Stimulated activated naive CD8-positive, alpha-beta T cell treated with anti-CD3 and anti-CD28 coated beads, Interleukin-15, Interleukin-2, amounts not matched to agents 100 U/mL and 50 U/mL, for 24 hours (primary cell): ENCODE measurements at regions not wholly inside any gene's neighbourhood (a gene's known extent, or its start where the extent isn't known, plus 50 kb on each side); places are given as distances from the start of the nearest gene placed in this dataset.

Source experiments
- ATAC-seq: fragments of 150-1000 bp; cut with Tn5 transposase; one replicate; pipeline ENCODE4 v1.10.0; 2021
- DNase-seq: peaks from one replicate; pipeline ENCODE4 v3.0.0; 2021

- no peak for ATAC-seq
- DNase-seq: no peak
Measured at GRCh38 chr1:55500601-55501000, 285.4 kb upstream of the USP24 start.

DNA sequence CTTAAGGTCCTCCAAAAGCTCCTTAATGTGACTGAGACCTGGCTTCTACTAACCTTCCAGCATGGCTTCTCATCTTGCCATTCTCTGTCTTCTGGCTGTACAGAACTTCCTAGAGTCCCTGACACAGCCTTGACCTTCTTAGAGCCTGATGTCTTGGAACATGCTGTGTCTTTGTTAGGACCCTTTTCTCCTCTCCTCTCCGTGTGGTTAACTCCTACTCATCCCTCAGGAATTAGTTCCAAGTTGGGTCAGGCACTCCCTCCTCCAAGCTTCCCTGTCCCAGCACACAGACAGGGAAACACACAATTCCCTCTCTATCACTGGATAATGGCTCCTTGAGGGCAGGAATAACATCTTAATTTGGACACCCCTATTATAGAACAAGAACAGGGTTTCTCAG lies 275.4 kb upstream of the USP24 start:
- no peak for DNase-seq
- no peak for ATAC-seq

DNA sequence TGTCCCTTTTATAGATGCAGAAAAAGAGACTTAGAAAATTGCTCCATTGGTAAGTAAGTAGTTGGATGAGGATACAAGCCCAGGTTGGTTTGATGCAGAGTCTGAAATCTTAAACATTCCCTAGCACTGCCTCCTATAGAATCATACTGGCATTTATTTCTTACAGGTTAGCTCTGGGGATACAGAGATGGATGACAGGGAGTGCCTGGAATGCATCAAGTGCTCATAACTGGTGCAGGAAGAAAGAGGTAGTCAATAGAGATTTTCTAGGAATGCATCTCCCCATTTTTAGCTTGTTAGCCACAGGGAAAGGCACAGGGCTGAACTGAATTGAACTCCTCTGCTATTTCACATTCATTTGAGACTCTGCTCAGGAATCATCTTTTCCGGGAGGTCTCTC lies 269.0 kb upstream of the USP24 start:
- no peak for DNase-seq
- ATAC-seq: no peak

- ATAC-seq (no peak), DNase-seq (no peak)
Measured at GRCh38 chr1:55483523-55483922, 268.4 kb upstream of the USP24 start.

- ATAC-seq (no peak), DNase-seq (no peak)
Measured at GRCh38 chr1:55481634-55482033, 266.5 kb upstream of the USP24 start.

- no peak for ATAC-seq
- DNase-seq: no peak
Measured at GRCh38 chr1:55480029-55480795, 265.0 kb upstream of the USP24 start.

DNA sequence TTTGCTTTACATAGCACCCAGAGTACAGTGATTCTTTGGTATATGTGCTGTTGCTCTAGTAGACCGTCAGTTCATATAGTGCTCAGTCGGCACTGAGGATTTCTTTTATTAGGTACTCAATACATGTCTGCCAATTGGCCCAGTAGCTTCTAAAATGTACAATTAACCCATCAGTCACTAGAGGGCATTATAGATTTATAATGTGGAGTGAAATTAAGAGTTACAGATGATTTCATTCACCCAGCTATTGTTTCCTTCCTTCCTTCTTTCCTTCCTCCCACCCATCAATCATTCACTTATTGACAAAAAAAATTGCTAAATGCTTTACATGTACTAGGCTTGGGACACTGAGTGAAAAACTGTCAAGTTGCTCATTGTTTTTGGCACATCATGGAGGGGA lies 263.6 kb upstream of the USP24 start:
- no peak for ATAC-seq
- DNase-seq: no peak

DNA sequence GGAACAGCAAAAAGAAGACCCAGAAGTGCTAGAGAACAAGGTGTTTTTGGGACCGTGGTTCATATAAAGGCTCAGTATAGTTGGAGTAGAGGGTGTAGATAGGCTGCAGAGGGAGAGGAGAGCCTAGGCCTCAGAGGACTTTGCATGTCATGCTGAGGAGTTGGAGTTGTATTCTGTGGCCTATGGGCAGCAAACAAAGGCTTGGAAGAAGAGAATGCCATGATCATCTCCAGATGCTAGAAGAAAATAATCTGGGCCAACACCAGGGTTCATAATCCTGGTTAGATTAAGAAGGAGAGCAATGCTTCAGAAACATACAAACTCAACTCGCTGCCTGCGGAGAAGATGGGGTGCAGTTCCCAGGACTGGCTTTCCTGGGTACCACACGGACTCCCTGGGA lies 262.8 kb upstream of the USP24 start:
- DNase-seq (no peak), ATAC-seq (no peak)

GRCh38 chr1:55476445-55477015 lies 261.4 kb upstream of the USP24 start:
- ATAC-seq (no peak), DNase-seq (no peak)

GRCh38 chr1:55474168-55474786 lies 259.1 kb upstream of the USP24 start:
- no peak for ATAC-seq

DNA sequence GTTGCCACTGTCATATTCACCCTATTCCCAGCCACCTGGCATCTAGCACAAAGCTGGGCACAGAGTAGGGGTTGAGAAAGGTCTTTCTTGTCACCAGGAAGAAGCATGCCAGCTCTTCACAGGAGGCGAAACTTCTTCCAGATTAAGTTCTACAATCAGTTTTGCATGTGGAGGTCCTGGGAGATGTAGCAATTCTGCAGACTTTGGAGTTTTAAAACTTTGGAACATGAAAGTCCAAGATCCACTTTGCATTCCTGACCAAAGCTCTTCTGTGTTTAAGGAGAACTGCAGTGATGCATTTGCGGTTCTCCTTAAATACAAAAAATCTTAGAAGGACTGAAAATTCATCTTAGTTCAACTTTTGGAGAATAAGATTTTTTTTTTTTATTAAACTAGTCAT lies 258.5 kb upstream of the USP24 start:
- ATAC-seq (no peak), DNase-seq (no peak)

More at GRCh38 chr1:55474168-55474786, 259.1 kb upstream of the USP24 start:
- DNase-seq: no peak

- DNase-seq: no peak
- no peak for ATAC-seq
Measured at GRCh38 chr1:55472784-55473183, 257.6 kb upstream of the USP24 start.

DNA sequence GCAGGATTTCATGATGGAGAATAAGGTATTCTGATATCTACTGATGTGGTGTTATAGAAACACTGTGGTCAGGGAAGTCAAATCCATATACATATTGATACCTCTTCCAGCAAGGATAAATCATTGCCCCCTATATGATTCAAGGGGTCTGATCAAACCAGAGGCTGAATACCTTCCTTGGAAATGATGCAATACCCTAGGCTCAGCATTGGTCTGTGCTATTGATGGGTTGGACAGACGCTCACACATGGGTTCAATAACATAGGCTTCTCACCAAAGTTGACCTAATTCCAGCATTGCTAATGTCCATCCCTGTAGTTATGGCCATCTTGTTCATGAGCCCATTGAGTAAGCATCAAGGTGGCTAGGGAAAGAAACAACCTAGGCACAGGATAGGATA lies 257.0 kb upstream of the USP24 start:
- ATAC-seq (no peak), DNase-seq (no peak)

DNA sequence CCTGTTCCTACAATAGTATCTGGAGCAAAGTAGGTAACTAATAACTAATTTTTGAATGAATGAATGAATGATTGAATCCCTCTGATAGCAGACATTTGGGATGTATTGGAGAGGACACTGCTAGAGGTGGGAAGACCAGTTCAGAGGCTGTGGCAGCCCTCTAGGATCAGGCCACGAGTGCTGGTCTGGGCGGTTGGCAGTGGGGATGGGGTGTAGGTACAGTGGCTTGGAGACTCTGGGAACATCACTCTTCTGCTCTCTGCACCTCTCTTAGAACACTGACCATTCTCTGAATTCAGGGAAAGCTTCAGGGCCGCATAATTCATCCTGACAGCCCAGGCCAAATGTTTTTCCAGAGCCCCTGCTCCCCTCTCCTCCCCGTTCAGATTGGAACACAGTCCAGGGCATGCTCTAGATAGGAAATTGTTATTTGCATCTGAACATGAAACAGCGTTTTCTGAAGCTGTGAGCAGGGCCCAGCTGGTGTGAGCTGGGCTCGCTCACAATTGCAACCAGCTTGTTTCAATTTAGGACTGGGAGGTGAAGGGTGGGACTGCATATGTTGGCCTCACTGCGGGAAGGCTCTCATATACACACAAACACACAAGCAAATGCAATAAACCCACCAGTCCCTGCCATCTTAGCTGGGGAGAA lies 253.1 kb upstream of the USP24 start:
- DNase-seq (no peak), ATAC-seq (no peak)

GRCh38 chr1:55466921-55467320 lies 251.8 kb upstream of the USP24 start:
- no peak for ATAC-seq
- DNase-seq: no peak

DNA sequence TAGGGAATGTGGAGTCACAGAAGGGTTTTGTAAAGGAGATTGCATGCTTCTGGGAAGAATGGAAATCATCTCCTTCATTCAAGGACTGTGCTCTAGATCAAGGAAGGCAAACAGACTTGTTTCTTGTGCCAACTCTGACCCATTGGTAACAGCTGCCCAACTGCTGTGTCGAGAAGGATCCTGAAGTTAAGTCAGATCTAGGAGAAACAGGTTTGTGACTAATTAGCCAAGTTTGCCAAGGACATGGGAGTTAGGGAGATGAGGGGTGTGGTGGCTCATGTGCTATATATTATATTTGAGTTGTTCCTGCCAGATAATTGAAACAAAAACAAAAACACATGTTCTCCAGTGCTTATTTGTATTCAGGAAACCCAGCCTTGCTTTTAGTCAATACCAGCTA lies 251.2 kb upstream of the USP24 start:
- DNase-seq: no peak
- ATAC-seq: no peak

DNA sequence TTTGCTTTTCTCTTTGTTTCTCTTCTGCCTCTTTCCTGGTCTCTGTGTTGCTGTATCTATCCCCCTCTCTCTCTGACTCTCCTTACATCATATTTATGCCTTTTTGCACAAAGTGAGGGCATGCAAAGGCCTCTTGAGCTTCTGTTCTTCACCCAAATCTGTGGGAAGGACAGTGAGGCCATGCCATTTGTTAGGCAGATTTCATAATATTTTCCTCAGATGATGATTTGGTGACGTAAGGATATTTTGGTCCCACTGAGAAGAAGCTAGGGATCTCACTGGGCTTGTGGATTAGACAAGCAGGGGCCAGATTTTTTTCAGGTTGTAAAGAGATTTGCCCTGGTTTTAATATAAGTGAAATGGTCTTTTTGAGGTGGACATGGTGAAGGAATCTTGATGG lies 249.4 kb upstream of the USP24 start:
- DNase-seq (no peak), ATAC-seq (no peak)

DNA sequence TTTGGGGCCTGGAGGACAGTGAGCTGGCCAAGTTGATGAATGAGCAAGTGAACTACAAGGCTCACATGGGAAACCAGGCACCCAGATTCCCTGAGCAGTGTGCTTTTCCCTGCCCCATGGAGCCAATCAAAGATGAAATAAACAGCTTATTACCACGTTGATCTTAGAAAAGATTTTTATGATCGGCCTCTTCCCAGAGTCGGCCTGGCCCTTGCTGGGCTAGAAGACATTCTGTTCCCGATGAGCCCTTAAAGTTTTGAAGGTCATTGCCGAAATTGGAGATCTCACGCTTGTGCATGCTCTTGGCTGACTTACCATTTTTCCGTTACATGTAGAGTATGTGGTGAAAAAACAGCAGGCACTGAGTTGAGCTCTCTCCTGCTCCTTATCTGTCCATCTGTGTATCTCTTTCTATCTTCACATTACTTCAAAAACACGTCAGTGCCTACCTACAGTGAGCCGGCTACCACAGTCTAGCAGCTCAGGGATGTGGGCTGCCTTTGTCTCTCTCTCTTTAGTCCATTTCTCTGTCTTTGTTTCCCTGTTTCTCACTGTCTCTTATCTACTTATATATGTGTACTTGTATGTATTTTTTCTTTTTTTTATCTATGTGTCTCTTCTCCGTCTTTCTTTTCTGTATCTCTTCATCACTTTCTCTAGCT lies 248.8 kb upstream of the USP24 start:
- no peak for ATAC-seq
- DNase-seq: no peak

DNA sequence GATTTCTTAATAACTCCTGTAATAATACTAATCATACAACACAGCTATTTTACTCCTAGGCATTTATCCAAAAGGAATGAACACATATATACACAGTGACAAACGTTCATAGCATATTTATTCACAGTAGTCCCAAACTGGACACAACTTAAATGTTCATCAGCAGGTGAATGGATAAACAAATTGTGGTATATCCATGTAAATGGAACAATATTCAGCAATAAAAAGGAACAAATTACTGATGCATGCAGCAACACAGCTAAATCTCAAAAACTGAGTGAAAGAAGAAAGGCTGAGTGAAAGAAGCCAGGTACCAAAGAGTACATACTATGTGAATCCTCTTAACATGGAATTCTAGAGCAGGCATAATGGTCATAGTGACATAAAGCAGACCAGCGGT lies 242.7 kb upstream of the USP24 start:
- ATAC-seq: no peak
- DNase-seq: no peak

GRCh38 chr1:55456971-55457370 lies 241.8 kb upstream of the USP24 start:
- no peak for ATAC-seq
- DNase-seq: no peak

GRCh38 chr1:55448261-55448660 lies 233.1 kb upstream of the USP24 start:
- ATAC-seq (no peak), DNase-seq (no peak)

DNA sequence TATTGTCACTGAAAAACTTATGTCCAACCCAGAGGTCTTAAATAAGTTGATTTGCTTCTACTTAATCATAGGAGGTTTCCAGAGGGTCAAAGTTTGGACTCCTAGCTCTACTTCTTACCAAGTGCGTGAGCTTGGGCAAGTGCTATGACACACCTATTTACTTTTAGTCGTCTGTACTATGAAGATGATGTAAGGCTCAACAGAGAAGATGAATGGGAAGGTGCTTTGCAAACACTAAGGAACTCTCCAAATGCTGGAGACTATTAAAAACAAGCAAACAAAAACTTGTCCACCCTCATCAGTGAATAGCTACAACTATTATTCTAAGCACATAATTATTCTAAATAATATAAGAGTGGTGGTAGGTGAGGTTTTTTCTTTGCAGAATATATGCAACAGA lies 232.3 kb upstream of the USP24 start:
- ATAC-seq (no peak), DNase-seq (no peak)

DNA sequence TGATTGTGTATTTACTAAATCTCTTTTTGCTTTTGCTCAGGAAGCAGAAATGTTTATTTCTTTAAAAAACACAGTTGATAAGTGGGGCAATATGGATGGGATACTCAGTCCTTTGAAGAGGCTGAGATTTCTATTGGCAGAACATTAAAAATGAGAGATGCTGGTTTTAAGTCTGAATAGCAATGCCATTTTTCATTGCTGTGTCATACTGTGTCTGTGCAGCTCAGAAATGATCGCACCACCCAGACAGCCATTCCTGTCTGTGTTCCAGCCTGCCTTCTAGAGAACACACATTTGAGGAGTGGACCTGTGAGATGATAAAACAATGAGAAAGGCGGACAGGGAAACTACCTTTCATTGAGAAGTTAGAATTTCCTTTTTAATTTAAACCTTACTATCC lies 231.2 kb upstream of the USP24 start:
- DNase-seq: no peak
- ATAC-seq: no peak
